ENCODE measurements at regions not wholly inside any gene's neighbourhood (a gene's known extent, or its start where the extent isn't known, plus 50 kb on each side); places are given as distances from the start of the nearest gene placed in this dataset.
"Not testable (repeated sequence)": the region's sequence is repeated elsewhere in the genome, so short reads cannot be mapped to it uniquely, and the experiment has no call there.

GRCh38 chr3:157857440-157857839 is 248.8 kb downstream of the SHOX2 start:
- DNase-seq, result no peak

- DNase-seq, result no peak
These were observed 249.9 kb downstream of the SHOX2 start for GRCh38 chr3:157856078-157856939.

GRCh38 chr3:157845839-157846238 is 260.4 kb downstream of the SHOX2 start:
- not testable (repeated sequence) for DNase-seq

GRCh38 chr3:157844800-157845565 is 261.2 kb downstream of the SHOX2 start:
- no peak for DNase-seq

GRCh38 chr3:157844216-157844615 is 262.0 kb downstream of the SHOX2 start:
- DNase-seq, result no peak

- no peak for DNase-seq
These were observed 265.2 kb downstream of the SHOX2 start for GRCh38 chr3:157841029-157841428.

GRCh38 chr3:157840564-157840963 is 265.7 kb downstream of the SHOX2 start:
- no peak for DNase-seq

- DNase-seq, result no peak
These were observed 267.8 kb downstream of the SHOX2 start for GRCh38 chr3:157838457-157838856.

GRCh38 chr3:157837336-157837735 is 268.9 kb downstream of the SHOX2 start:
- DNase-seq, result no peak

- no peak for DNase-seq
These were observed 270.2 kb downstream of the SHOX2 start for GRCh38 chr3:157836022-157836421.

- no peak for DNase-seq
These were observed 273.6 kb downstream of the SHOX2 start for GRCh38 chr3:157832588-157832987.

- no peak for DNase-seq
These were observed 275.5 kb downstream of the SHOX2 start for GRCh38 chr3:157830556-157831236.

GRCh38 chr3:157829786-157830185 is 276.4 kb downstream of the SHOX2 start:
- DNase-seq, result no peak

- no peak for DNase-seq
These were observed 281.9 kb downstream of the SHOX2 start for GRCh38 chr3:157824281-157824680.

GRCh38 chr3:157823050-157823449 is 283.2 kb downstream of the SHOX2 start:
- no peak for DNase-seq

GRCh38 chr3:157820157-157820517 is 286.1 kb downstream of the SHOX2 start:
- DNase-seq, result no peak

- DNase-seq, result no peak
These were observed 286.7 kb downstream of the SHOX2 start for GRCh38 chr3:157819270-157820156.

- no peak for DNase-seq
These were observed 289.3 kb downstream of the SHOX2 start for GRCh38 chr3:157816896-157817295.

- DNase-seq, result no peak
These were observed 289.9 kb downstream of the SHOX2 start for GRCh38 chr3:157816296-157816695.

GRCh38 chr3:157815739-157816138 is 290.5 kb downstream of the SHOX2 start:
- DNase-seq, result no peak

- no peak for DNase-seq
These were observed 295.1 kb downstream of the SHOX2 start for GRCh38 chr3:157810924-157811718.
